ENCODE measurements at regions not wholly inside any gene's neighbourhood (a gene's known extent, or its start where the extent isn't known, plus 50 kb on each side); places are given as distances from the start of the nearest gene placed in this dataset.
A peak's percentile ranks its signal among the peaks of the same experiment; 100 is the strongest.

GRCh38 chr5:125928663-125929062, 494.5 kb upstream of the GRAMD2B start:
- DNase-seq (peak; percentile 65), ATAC-seq (peak; percentile 57; the same call in 1 of the 2 replicates)
- H3K4me2 ChIP-seq (ENCODE audit: low read length): 0 out of 2 replicates have a peak overlapping the region, but pooled peaks have one; percentile 0
- H3K4me3 ChIP-seq (ENCODE audit: low read length): no peak overlapping the region
- peak overlapping the region; percentile 7; the same call in 1 of the 2 replicates for H2AFZ ChIP-seq (ENCODE audit: low read length)
- H3K27ac ChIP-seq (ENCODE audit: low read length): no peak overlapping the region
- no peaks in the 10 kb centered on the region for H3K9me3 ChIP-seq (ENCODE audit: low read length)
- no peaks in the 10 kb centered on the region for H3K36me3 ChIP-seq (ENCODE audit: low read depth, low read length)
- peaks cover 8% of the 10 kb centered on the region for H3K4me1 ChIP-seq (ENCODE audit: insufficient read depth, low read length)
- intact Hi-C loops (cut with micrococcal nuclease): no loop called here
- CTCF ChIA-PET: no interaction called here
- POLR2A ChIA-PET (ENCODE audit: unreplicated experiment): interaction anchor here (0.7 kb wide), 1 partner anchor 120 kb away, joined by 3 read pairs; no protein-coding TSS in a partner anchor
- H3K9me2 ChIP-seq (replicated peaks; ENCODE audit: low read length): no peaks in the 10 kb centered on the region
- TF ChIP-seq EZH2 (IDR thresholded peaks at IDR 0.05; ENCODE audit: low read length, unreplicated experiment) (no peak), EZH2phosphoT487 (IDR thresholded peaks at IDR 0.05; ENCODE audit: borderline replicate concordance, low read length) (no peak)
- TF ChIP-seq, protein P1, sequence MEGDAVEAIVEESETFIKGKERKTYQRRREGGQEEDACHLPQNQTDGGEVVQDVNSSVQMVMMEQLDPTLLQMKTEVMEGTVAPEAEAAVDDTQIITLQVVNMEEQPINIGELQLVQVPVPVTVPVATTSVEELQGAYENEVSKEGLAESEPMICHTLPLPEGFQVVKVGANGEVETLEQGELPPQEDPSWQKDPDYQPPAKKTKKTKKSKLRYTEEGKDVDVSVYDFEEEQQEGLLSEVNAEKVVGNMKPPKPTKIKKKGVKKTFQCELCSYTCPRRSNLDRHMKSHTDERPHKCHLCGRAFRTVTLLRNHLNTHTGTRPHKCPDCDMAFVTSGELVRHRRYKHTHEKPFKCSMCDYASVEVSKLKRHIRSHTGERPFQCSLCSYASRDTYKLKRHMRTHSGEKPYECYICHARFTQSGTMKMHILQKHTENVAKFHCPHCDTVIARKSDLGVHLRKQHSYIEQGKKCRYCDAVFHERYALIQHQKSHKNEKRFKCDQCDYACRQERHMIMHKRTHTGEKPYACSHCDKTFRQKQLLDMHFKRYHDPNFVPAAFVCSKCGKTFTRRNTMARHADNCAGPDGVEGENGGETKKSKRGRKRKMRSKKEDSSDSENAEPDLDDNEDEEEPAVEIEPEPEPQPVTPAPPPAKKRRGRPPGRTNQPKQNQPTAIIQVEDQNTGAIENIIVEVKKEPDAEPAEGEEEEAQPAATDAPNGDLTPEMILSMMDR (conservative IDR thresholded peaks at IDR 0.05; ENCODE audit: low read depth, low read length): no peak
- no peaks in the 10 kb centered on the region for H3F3A ChIP-seq (ENCODE audit: low read length, unreplicated experiment)
- BruUV-seq (replicated peaks): no TSS peak
- no peaks in the 10 kb centered on the region for H3K79me2 ChIP-seq (ENCODE audit: low read length)
- no peak overlapping the region for H3K9ac ChIP-seq (ENCODE audit: low read length)
- H4K20me1 ChIP-seq (ENCODE audit: low read length): no peaks in the 10 kb centered on the region
- no peaks in the 10 kb centered on the region for H3K27me3 ChIP-seq (ENCODE audit: low read length)

- no peaks in the 10 kb centered on the region for H3K9me2 ChIP-seq (replicated peaks; ENCODE audit: low read length)
- ATAC-seq (no peak), DNase-seq (no peak)
- H3K36me3 ChIP-seq (ENCODE audit: low read depth, low read length): no peaks in the 10 kb centered on the region
- no peak overlapping the region for H3K27ac ChIP-seq (ENCODE audit: low read length)
- H3F3A ChIP-seq (ENCODE audit: low read length, unreplicated experiment): no peaks in the 10 kb centered on the region
- H3K9ac ChIP-seq (ENCODE audit: low read length): no peak overlapping the region
- H3K4me1 ChIP-seq (ENCODE audit: insufficient read depth, low read length): peaks cover 3% of the 10 kb centered on the region; the same call in 1 of the 2 replicates
- no peaks in the 10 kb centered on the region for H3K27me3 ChIP-seq (ENCODE audit: low read length)
- H2AFZ ChIP-seq (ENCODE audit: low read length): no peak overlapping the region
- H3K4me3 ChIP-seq (ENCODE audit: low read length): no peak overlapping the region
- CTCF ChIA-PET: no interaction called here
- no peaks in the 10 kb centered on the region for H3K9me3 ChIP-seq (ENCODE audit: low read length)
- no peak for TF ChIP-seq EZH2 (IDR thresholded peaks at IDR 0.05; ENCODE audit: low read length, unreplicated experiment)
- TF ChIP-seq EZH2phosphoT487 (IDR thresholded peaks at IDR 0.05; ENCODE audit: borderline replicate concordance, low read length): no peak
- TF ChIP-seq, protein P1 (conservative IDR thresholded peaks at IDR 0.05; ENCODE audit: low read depth, low read length): no peak
- intact Hi-C loops (cut with micrococcal nuclease): no loop called here
- H4K20me1 ChIP-seq (ENCODE audit: low read length): no peaks in the 10 kb centered on the region
- no peak overlapping the region for H3K4me2 ChIP-seq (ENCODE audit: low read length)
- BruUV-seq (replicated peaks): no TSS peak
- POLR2A ChIA-PET (ENCODE audit: unreplicated experiment): no interaction called here
- H3K79me2 ChIP-seq (ENCODE audit: low read length): no peaks in the 10 kb centered on the region
These were observed 473.1 kb upstream of the GRAMD2B start for GRCh38 chr5:125950012-125950615.

DNA sequence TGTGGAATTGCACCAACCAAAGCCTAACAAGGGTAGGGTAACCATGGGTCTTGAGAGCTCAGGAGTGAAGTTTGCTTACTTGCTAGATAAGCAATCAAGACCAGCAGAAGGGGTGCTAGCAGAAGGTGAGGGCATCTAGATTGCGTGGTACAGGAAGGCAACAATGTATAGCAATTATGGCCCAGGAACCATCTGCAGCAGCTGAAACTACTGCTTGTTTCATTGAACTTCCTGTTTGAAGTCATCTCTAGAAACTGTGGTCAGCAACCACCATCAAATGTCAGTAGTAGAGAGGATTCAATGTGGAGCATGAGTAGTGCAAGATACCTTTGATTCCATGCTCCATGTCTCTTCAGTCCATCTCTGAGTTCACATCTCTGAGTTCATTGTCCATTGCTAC, 462.1 kb upstream of the GRAMD2B start:
- Histone ChIP-seq H3F3A (ENCODE audit: low read length, unreplicated experiment) (no peaks in the 10 kb centered on the region), H3K27ac (ENCODE audit: low read length) (no peak overlapping the region), H3K9me2 (replicated peaks; ENCODE audit: low read length) (no peaks in the 10 kb centered on the region), H3K9me3 (ENCODE audit: low read length) (no peaks in the 10 kb centered on the region), H3K36me3 (ENCODE audit: low read depth, low read length) (no peaks in the 10 kb centered on the region), H3K79me2 (ENCODE audit: low read length) (no peaks in the 10 kb centered on the region), H4K20me1 (ENCODE audit: low read length) (no peaks in the 10 kb centered on the region), H3K4me2 (ENCODE audit: low read length) (no peak overlapping the region), H2AFZ (ENCODE audit: low read length) (no peak overlapping the region), H3K4me1 (ENCODE audit: insufficient read depth, low read length) (no peaks in the 10 kb centered on the region), H3K27me3 (ENCODE audit: low read length) (no peaks in the 10 kb centered on the region), H3K4me3 (ENCODE audit: low read length) (no peak overlapping the region), H3K9ac (ENCODE audit: low read length) (no peak overlapping the region)
- no peak for DNase-seq
- POLR2A ChIA-PET (ENCODE audit: unreplicated experiment): no interaction called here
- TF ChIP-seq, protein P1 (conservative IDR thresholded peaks at IDR 0.05; ENCODE audit: low read depth, low read length): no peak
- TF ChIP-seq EZH2phosphoT487 (IDR thresholded peaks at IDR 0.05; ENCODE audit: borderline replicate concordance, low read length) (no peak), EZH2 (IDR thresholded peaks at IDR 0.05; ENCODE audit: low read length, unreplicated experiment) (no peak)
- no peak for ATAC-seq
- no TSS peak for BruUV-seq (replicated peaks)
- CTCF ChIA-PET: interaction anchor here (0.5 kb wide), 1 partner anchor 445 kb away, joined by 4 read pairs; no protein-coding TSS in a partner anchor
- intact Hi-C loops (cut with micrococcal nuclease): no loop called here
